Colonic mucosa (tissue), 4 donors: ENCODE measurements at regions not wholly inside any gene's neighbourhood (a gene's known extent, or its start where the extent isn't known, plus 50 kb on each side); places are given as distances from the start of the nearest gene placed in this dataset.

Experiments
- DNase-seq: peaks from one replicate; pipeline ENCODE4 v3.0.0-alpha.2; 2020
- H3K27ac ChIP-seq: fragments of 200-600 bp; one replicate; pipeline ENCODE4 v1.8.0; 2021
- H3K27me3 ChIP-seq: fragments of 200-600 bp; one replicate; pipeline ENCODE4 v1.8.0; 2021
- H3K36me3 ChIP-seq: fragments of 200-600 bp; one replicate; pipeline ENCODE4 v1.8.0; 2021
- H3K4me1 ChIP-seq: fragments of 200-600 bp; one replicate; pipeline ENCODE4 v1.8.0; 2021; ENCODE audit warnings: mild to moderate bottlenecking
- H3K4me3 ChIP-seq: fragments of 200-600 bp; one replicate; pipeline ENCODE4 v1.8.0; 2021
- H3K9ac ChIP-seq, 2 donors: one replicate each; pipeline ENCODE4 v1.7.0; 2013; ENCODE audit warnings: control low read depth in 2 of 2, low read depth in 2 of 2, low read length in 2 of 2
- H3K9me3 ChIP-seq: fragments of 200-600 bp; one replicate; pipeline ENCODE4 v1.8.0; 2021
- CTCF ChIP-seq: fragments of 200-600 bp; IDR thresholded peaks from one replicate; pipeline ENCODE4 v1.8.0; 2022; ENCODE audit warnings: antibody characterized with exemption, mild to moderate bottlenecking
- intact Hi-C: fragments of 100-400 bp; cut with DNase I; formaldehyde crosslinking; loops from one replicate; pipeline ENCODE4 v1.14.1; 2022
- donor health status: healthy.
- donor health status: DM: no; HTN: no; CAD: no.
- donor health status: DM: no; HTN: no; CAD: no.

- H3K27ac ChIP-seq, result no peak overlapping the region
- H3K4me3 ChIP-seq, result no peak overlapping the region
- no peak for TF ChIP-seq CTCF
- no peaks in the 10 kb centered on the region for H3K4me1 ChIP-seq
- DNase-seq, result no peak
- intact Hi-C loops, result no loop called here
- no peaks in the 10 kb centered on the region for H3K9me3 ChIP-seq
- no peaks in the 10 kb centered on the region for H3K36me3 ChIP-seq
- H3K9ac ChIP-seq, result no peak overlapping the region
- no peaks in the 10 kb centered on the region for H3K27me3 ChIP-seq
These were observed 79.0 kb downstream of the C5orf15 start for GRCh38 chr5:133889271-133889905.

- no peak for TF ChIP-seq CTCF
- Histone ChIP-seq H3K4me1 (no peaks in the 10 kb centered on the region), H3K4me3 (no peak overlapping the region), H3K9me3 (no peaks in the 10 kb centered on the region), H3K27ac (no peak overlapping the region), H3K36me3 (no peaks in the 10 kb centered on the region), H3K9ac (no peak overlapping the region), H3K27me3 (no peaks in the 10 kb centered on the region)
- no peak for DNase-seq
- intact Hi-C loops, result no loop called here
These were observed 79.8 kb downstream of the C5orf15 start for GRCh38 chr5:133888625-133888991.

- H3K9me3 ChIP-seq, result no peaks in the 10 kb centered on the region
- no peak overlapping the region for H3K4me3 ChIP-seq
- H3K36me3 ChIP-seq, result no peaks in the 10 kb centered on the region
- TF ChIP-seq CTCF, result no peak
- H3K27me3 ChIP-seq, result no peaks in the 10 kb centered on the region
- DNase-seq, result no peak
- H3K9ac ChIP-seq, result no peak overlapping the region
- intact Hi-C loops, result no loop called here
- H3K4me1 ChIP-seq, result no peaks in the 10 kb centered on the region
- H3K27ac ChIP-seq, result no peak overlapping the region
These were observed 82.9 kb downstream of the C5orf15 start for GRCh38 chr5:133885566-133885965.

- TF ChIP-seq CTCF, result no peak
- Histone ChIP-seq H3K27me3 (no peaks in the 10 kb centered on the region), H3K27ac (no peak overlapping the region), H3K9ac (no peak overlapping the region), H3K4me3 (no peak overlapping the region), H3K36me3 (no peaks in the 10 kb centered on the region), H3K9me3 (no peaks in the 10 kb centered on the region), H3K4me1 (no peaks in the 10 kb centered on the region)
- no peak for DNase-seq
- intact Hi-C loops, result no loop called here
These were observed 83.7 kb downstream of the C5orf15 start for GRCh38 chr5:133884569-133885311.

- TF ChIP-seq CTCF, result no peak
- no peak overlapping the region for H3K27ac ChIP-seq
- no peak overlapping the region for H3K9ac ChIP-seq
- H3K9me3 ChIP-seq, result no peaks in the 10 kb centered on the region
- H3K4me1 ChIP-seq, result no peaks in the 10 kb centered on the region
- no peaks in the 10 kb centered on the region for H3K27me3 ChIP-seq
- intact Hi-C loops, result no loop called here
- DNase-seq, result no peak
- no peaks in the 10 kb centered on the region for H3K36me3 ChIP-seq
- no peak overlapping the region for H3K4me3 ChIP-seq
These were observed 84.5 kb downstream of the C5orf15 start for GRCh38 chr5:133883916-133884315.
